DOHH2 (cell line): ENCODE measurements at regions not wholly inside any gene's neighbourhood (a gene's known extent, or its start where the extent isn't known, plus 50 kb on each side); places are given as distances from the start of the nearest gene placed in this dataset.

Experiments
- EZH2phosphoT487 ChIP-seq: fragments of 200-600 bp; sonication (generic); IDR thresholded peaks from 2 replicates; pipeline ENCODE4 v1.6.1; 2017; ENCODE audit warnings: borderline replicate concordance, mild to moderate bottlenecking, antibody characterized with exemption, low read length, moderate library complexity, mixed read lengths
- TF ChIP-seq, protein P1 (sequence below): fragments of 200-600 bp; sonication (generic); IDR thresholded peaks from one replicate; pipeline ENCODE4 v1.5.1; 2014; ENCODE audit warnings: antibody characterized with exemption, mild to moderate bottlenecking, low read depth, low read length; ENCODE audit not compliant: poor library complexity, severe bottlenecking

DNA sequence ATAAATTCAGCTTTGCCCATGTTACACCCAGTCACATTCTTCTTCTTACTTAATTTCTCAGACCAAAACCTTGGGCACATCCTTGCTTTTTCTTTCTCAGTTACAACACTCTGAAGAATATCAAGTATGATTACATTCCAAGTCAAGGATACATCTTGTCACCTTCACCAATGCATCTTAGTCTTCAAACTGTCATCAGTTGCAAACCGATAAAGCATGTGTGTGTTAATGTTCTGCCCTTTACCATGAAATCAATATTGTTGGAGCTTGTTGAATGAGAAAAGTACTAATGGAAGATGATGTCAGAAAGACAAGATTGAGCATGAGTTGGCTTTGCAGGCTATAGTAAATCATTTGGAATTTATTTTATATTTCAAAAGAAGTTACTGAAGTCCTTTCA, 764.6 kb downstream of the NCAM2 start:
- no peak for TF ChIP-seq EZH2phosphoT487
- TF ChIP-seq, protein P1, sequence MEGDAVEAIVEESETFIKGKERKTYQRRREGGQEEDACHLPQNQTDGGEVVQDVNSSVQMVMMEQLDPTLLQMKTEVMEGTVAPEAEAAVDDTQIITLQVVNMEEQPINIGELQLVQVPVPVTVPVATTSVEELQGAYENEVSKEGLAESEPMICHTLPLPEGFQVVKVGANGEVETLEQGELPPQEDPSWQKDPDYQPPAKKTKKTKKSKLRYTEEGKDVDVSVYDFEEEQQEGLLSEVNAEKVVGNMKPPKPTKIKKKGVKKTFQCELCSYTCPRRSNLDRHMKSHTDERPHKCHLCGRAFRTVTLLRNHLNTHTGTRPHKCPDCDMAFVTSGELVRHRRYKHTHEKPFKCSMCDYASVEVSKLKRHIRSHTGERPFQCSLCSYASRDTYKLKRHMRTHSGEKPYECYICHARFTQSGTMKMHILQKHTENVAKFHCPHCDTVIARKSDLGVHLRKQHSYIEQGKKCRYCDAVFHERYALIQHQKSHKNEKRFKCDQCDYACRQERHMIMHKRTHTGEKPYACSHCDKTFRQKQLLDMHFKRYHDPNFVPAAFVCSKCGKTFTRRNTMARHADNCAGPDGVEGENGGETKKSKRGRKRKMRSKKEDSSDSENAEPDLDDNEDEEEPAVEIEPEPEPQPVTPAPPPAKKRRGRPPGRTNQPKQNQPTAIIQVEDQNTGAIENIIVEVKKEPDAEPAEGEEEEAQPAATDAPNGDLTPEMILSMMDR = no peak
